ENCODE measurements at regions not wholly inside any gene's neighbourhood (a gene's known extent, or its start where the extent isn't known, plus 50 kb on each side); places are given as distances from the start of the nearest gene placed in this dataset.

GRCh38 chr6:149153693-149154092 is 163.8 kb upstream of the TAB2 start:
- CTCF ChIA-PET, result no interaction called here
- DNase-seq, result no peak

GRCh38 chr6:149154261-149154821 is 163.2 kb upstream of the TAB2 start:
- WGBS (ENCODE audit: insufficient coverage), result no CpG with 5 or more reads among the region's 1 CpG
- POLR2A ChIA-PET, result no interaction called here
- no peak overlapping the region for H3K27ac ChIP-seq (ENCODE audit: insufficient read depth in 1 of 2, low read depth in 1 of 2, low read length in 2 of 2, poor library complexity in 1 of 2, severe bottlenecking in 2 of 2)
- no peaks in the 10 kb centered on the region for H3K9me3 ChIP-seq (ENCODE audit: control extremely low read depth in 1 of 5, control insufficient read depth in 4 of 5, insufficient read depth in 2 of 5, low read depth in 1 of 5, low read length in 4 of 5)
- no peaks in the 10 kb centered on the region for H3K27me3 ChIP-seq (replicated peaks in 2 of 5; ENCODE audit: control insufficient read depth in 4 of 5, insufficient read depth in 5 of 5, low read length in 4 of 5)
- CTCF ChIA-PET, result no interaction called here
- no peaks in the 10 kb centered on the region for H3K36me3 ChIP-seq (ENCODE audit: control insufficient read depth in 4 of 4, insufficient read depth in 4 of 4, low read length in 3 of 4)
- no peak for DNase-seq
- H3K4me3 ChIP-seq (ENCODE audit: control insufficient read depth in 1 of 7, extremely low read depth in 1 of 7, insufficient read depth in 4 of 7, low read depth in 2 of 7, low read length in 6 of 7), result no peak overlapping the region
- peaks cover 0 to 9% (median 4%) of the 10 kb centered on the region in 4 experiments for H3K4me1 ChIP-seq (ENCODE audit: control extremely low read depth in 1 of 4, control insufficient read depth in 4 of 4, insufficient read depth in 4 of 4, low read length in 3 of 4)

More at GRCh38 chr6:149153693-149154092, 163.8 kb upstream of the TAB2 start:
- H3K36me3 ChIP-seq (ENCODE audit: control insufficient read depth in 4 of 4, insufficient read depth in 4 of 4, low read length in 3 of 4), result no peaks in the 10 kb centered on the region
- no peak overlapping the region for H3K27ac ChIP-seq (ENCODE audit: insufficient read depth in 1 of 2, low read depth in 1 of 2, low read length in 2 of 2, poor library complexity in 1 of 2, severe bottlenecking in 2 of 2)
- H3K9me3 ChIP-seq (ENCODE audit: control extremely low read depth in 1 of 5, control insufficient read depth in 4 of 5, insufficient read depth in 2 of 5, low read depth in 1 of 5, low read length in 4 of 5), result no peaks in the 10 kb centered on the region
- POLR2A ChIA-PET, result no interaction called here
- no peak overlapping the region for H3K4me3 ChIP-seq (ENCODE audit: control insufficient read depth in 1 of 7, extremely low read depth in 1 of 7, insufficient read depth in 4 of 7, low read depth in 2 of 7, low read length in 6 of 7)
- H3K27me3 ChIP-seq (replicated peaks in 2 of 5; ENCODE audit: control insufficient read depth in 4 of 5, insufficient read depth in 5 of 5, low read length in 4 of 5), result no peaks in the 10 kb centered on the region
- WGBS (ENCODE audit: insufficient coverage), result 100% methylated on average over 2 of the region's 2 CpGs
- H3K4me1 ChIP-seq (ENCODE audit: control extremely low read depth in 1 of 4, control insufficient read depth in 4 of 4, insufficient read depth in 4 of 4, low read length in 3 of 4), result peaks cover 0 to 14% (median 6%) of the 10 kb centered on the region in 4 experiments

- no peak overlapping the region for H3K27ac ChIP-seq (ENCODE audit: insufficient read depth in 1 of 2, low read depth in 1 of 2, low read length in 2 of 2, poor library complexity in 1 of 2, severe bottlenecking in 2 of 2)
- peaks cover 0 to 11% (median 4%) of the 10 kb centered on the region in 4 experiments for H3K4me1 ChIP-seq (ENCODE audit: control extremely low read depth in 1 of 4, control insufficient read depth in 4 of 4, insufficient read depth in 4 of 4, low read length in 3 of 4)
- no peak for DNase-seq
- ChIA-PET POLR2A (no interaction called here), CTCF (no interaction called here)
- no peaks in the 10 kb centered on the region for H3K9me3 ChIP-seq (ENCODE audit: control extremely low read depth in 1 of 5, control insufficient read depth in 4 of 5, insufficient read depth in 2 of 5, low read depth in 1 of 5, low read length in 4 of 5)
- 100% methylated on average over 1 of the region's 5 CpGs for WGBS (ENCODE audit: insufficient coverage)
- H3K36me3 ChIP-seq (ENCODE audit: control insufficient read depth in 4 of 4, insufficient read depth in 4 of 4, low read length in 3 of 4), result no peaks in the 10 kb centered on the region
- no peaks in the 10 kb centered on the region for H3K27me3 ChIP-seq (replicated peaks in 2 of 5; ENCODE audit: control insufficient read depth in 4 of 5, insufficient read depth in 5 of 5, low read length in 4 of 5)
- no peak overlapping the region for H3K4me3 ChIP-seq (ENCODE audit: control insufficient read depth in 1 of 7, extremely low read depth in 1 of 7, insufficient read depth in 4 of 7, low read depth in 2 of 7, low read length in 6 of 7)
These were observed 160.4 kb upstream of the TAB2 start for GRCh38 chr6:149157126-149157525.

GRCh38 chr6:149158076-149158475 is 159.4 kb upstream of the TAB2 start:
- H3K27ac ChIP-seq (ENCODE audit: insufficient read depth in 1 of 2, low read depth in 1 of 2, low read length in 2 of 2, poor library complexity in 1 of 2, severe bottlenecking in 2 of 2), result no peak overlapping the region
- H3K9me3 ChIP-seq (ENCODE audit: control extremely low read depth in 1 of 5, control insufficient read depth in 4 of 5, insufficient read depth in 2 of 5, low read depth in 1 of 5, low read length in 4 of 5), result no peaks in the 10 kb centered on the region
- no peak for DNase-seq
- ChIA-PET POLR2A (no interaction called here), CTCF (no interaction called here)
- no peak overlapping the region for H3K4me3 ChIP-seq (ENCODE audit: control insufficient read depth in 1 of 7, extremely low read depth in 1 of 7, insufficient read depth in 4 of 7, low read depth in 2 of 7, low read length in 6 of 7)
- H3K27me3 ChIP-seq (replicated peaks in 2 of 5; ENCODE audit: control insufficient read depth in 4 of 5, insufficient read depth in 5 of 5, low read length in 4 of 5), result no peaks in the 10 kb centered on the region
- WGBS (ENCODE audit: insufficient coverage), result 100% methylated on average over 6 of the region's 6 CpGs
- H3K36me3 ChIP-seq (ENCODE audit: control insufficient read depth in 4 of 4, insufficient read depth in 4 of 4, low read length in 3 of 4), result no peaks in the 10 kb centered on the region
- H3K4me1 ChIP-seq (ENCODE audit: control extremely low read depth in 1 of 4, control insufficient read depth in 4 of 4, insufficient read depth in 4 of 4, low read length in 3 of 4), result peaks cover 0 to 6% (median under 1%) of the 10 kb centered on the region in 4 experiments

GRCh38 chr6:149160943-149161342 is 156.6 kb upstream of the TAB2 start:
- ChIA-PET POLR2A (no interaction called here), CTCF (no interaction called here)
- Histone ChIP-seq H3K36me3 (ENCODE audit: control insufficient read depth in 4 of 4, insufficient read depth in 4 of 4, low read length in 3 of 4) (no peaks in the 10 kb centered on the region), H3K9me3 (ENCODE audit: control extremely low read depth in 1 of 5, control insufficient read depth in 4 of 5, insufficient read depth in 2 of 5, low read depth in 1 of 5, low read length in 4 of 5) (no peaks in the 10 kb centered on the region), H3K27me3 (replicated peaks in 2 of 5; ENCODE audit: control insufficient read depth in 4 of 5, insufficient read depth in 5 of 5, low read length in 4 of 5) (no peaks in the 10 kb centered on the region), H3K4me3 (ENCODE audit: control insufficient read depth in 1 of 7, extremely low read depth in 1 of 7, insufficient read depth in 4 of 7, low read depth in 2 of 7, low read length in 6 of 7) (no peak overlapping the region), H3K4me1 (ENCODE audit: control extremely low read depth in 1 of 4, control insufficient read depth in 4 of 4, insufficient read depth in 4 of 4, low read length in 3 of 4) (peaks cover 0 to 7% (median 0%) of the 10 kb centered on the region in 4 experiments), H3K27ac (ENCODE audit: insufficient read depth in 1 of 2, low read depth in 1 of 2, low read length in 2 of 2, poor library complexity in 1 of 2, severe bottlenecking in 2 of 2) (no peak overlapping the region)
- no peak for DNase-seq
- WGBS (ENCODE audit: insufficient coverage), result 8% methylated on average over 1 of the region's 1 CpG

GRCh38 chr6:149162924-149163323 is 154.6 kb upstream of the TAB2 start:
- CTCF ChIA-PET, result interaction anchor here (1.3 kb wide), 1 partner anchor 31 kb away, joined by 3 read pairs; no protein-coding TSS in a partner anchor

GRCh38 chr6:149164199-149164750 is 153.2 kb upstream of the TAB2 start:
- POLR2A ChIA-PET, result interaction anchor here (0.5 kb wide), 1 partner anchor 359 kb away, joined by 3 read pairs; no protein-coding TSS in a partner anchor
- no peak for DNase-seq
- WGBS (ENCODE audit: insufficient coverage), result 97% methylated on average over 8 of the region's 12 CpGs

More at GRCh38 chr6:149162924-149163323, 154.6 kb upstream of the TAB2 start:
- Histone ChIP-seq H3K36me3 (ENCODE audit: control insufficient read depth in 4 of 4, insufficient read depth in 4 of 4, low read length in 3 of 4) (no peaks in the 10 kb centered on the region), H3K4me3 (ENCODE audit: control insufficient read depth in 1 of 7, extremely low read depth in 1 of 7, insufficient read depth in 4 of 7, low read depth in 2 of 7, low read length in 6 of 7) (no peak overlapping the region), H3K9me3 (ENCODE audit: control extremely low read depth in 1 of 5, control insufficient read depth in 4 of 5, insufficient read depth in 2 of 5, low read depth in 1 of 5, low read length in 4 of 5) (no peaks in the 10 kb centered on the region), H3K4me1 (ENCODE audit: control extremely low read depth in 1 of 4, control insufficient read depth in 4 of 4, insufficient read depth in 4 of 4, low read length in 3 of 4) (peaks cover 0 to 24% (median 13%) of the 10 kb centered on the region in 4 experiments), H3K27me3 (replicated peaks in 2 of 5; ENCODE audit: control insufficient read depth in 4 of 5, insufficient read depth in 5 of 5, low read length in 4 of 5) (no peaks in the 10 kb centered on the region), H3K27ac (ENCODE audit: insufficient read depth in 1 of 2, low read depth in 1 of 2, low read length in 2 of 2, poor library complexity in 1 of 2, severe bottlenecking in 2 of 2) (no peak overlapping the region)
- POLR2A ChIA-PET, result no interaction called here
- DNase-seq, result no peak

More at GRCh38 chr6:149164199-149164750, 153.2 kb upstream of the TAB2 start:
- CTCF ChIA-PET, result interaction anchor here (0.6 to 1.6 kb wide), 5 partner anchors 18 to 111 kb away, joined by 3 read pairs; no protein-coding TSS in a partner anchor
- peaks cover 0 to 34% (median 22%) of the 10 kb centered on the region in 4 experiments for H3K4me1 ChIP-seq (ENCODE audit: control extremely low read depth in 1 of 4, control insufficient read depth in 4 of 4, insufficient read depth in 4 of 4, low read length in 3 of 4)
- H3K36me3 ChIP-seq (ENCODE audit: control insufficient read depth in 4 of 4, insufficient read depth in 4 of 4, low read length in 3 of 4), result no peaks in the 10 kb centered on the region
- H3K4me3 ChIP-seq (ENCODE audit: control insufficient read depth in 1 of 7, extremely low read depth in 1 of 7, insufficient read depth in 4 of 7, low read depth in 2 of 7, low read length in 6 of 7), result no peak overlapping the region
- H3K27me3 ChIP-seq (replicated peaks in 2 of 5; ENCODE audit: control insufficient read depth in 4 of 5, insufficient read depth in 5 of 5, low read length in 4 of 5), result no peaks in the 10 kb centered on the region
- no peak overlapping the region for H3K27ac ChIP-seq (ENCODE audit: insufficient read depth in 1 of 2, low read depth in 1 of 2, low read length in 2 of 2, poor library complexity in 1 of 2, severe bottlenecking in 2 of 2)
- H3K9me3 ChIP-seq (ENCODE audit: control extremely low read depth in 1 of 5, control insufficient read depth in 4 of 5, insufficient read depth in 2 of 5, low read depth in 1 of 5, low read length in 4 of 5), result no peaks in the 10 kb centered on the region

All from common myeloid progenitor, CD34-positive (primary cell).